IMR-90 (cell line): ENCODE measurements at regions not wholly inside any gene's neighbourhood (a gene's known extent, or its start where the extent isn't known, plus 50 kb on each side); places are given as distances from the start of the nearest gene placed in this dataset.

ENCODE experiments used
- ATAC-seq: fragments of 200-7000 bp; cut with Tn5 transposase; 2 replicates; pipeline ENCODE4 v1.9.1; 2020; ENCODE audit warnings: low read depth, mild to moderate bottlenecking, moderate library complexity
- BruUV-seq: library from RNA; stranded (reverse); fragments of 400-500 nt; replicated peaks from 2 replicates; lab custom pipeline; 2021; lab: Mats Ljungman, UMichigan
- CTCF ChIA-PET: fragments of 300-600 bp; formaldehyde crosslinking; extraction: SDS; loops from one replicate; lab custom pipeline; 2021; ENCODE audit warnings: antibody characterized with exemption; lab: Yijun Ruan, JAX
- POLR2A ChIA-PET: fragments of 300-600 bp; sonication (Branson Sonifier 250); formaldehyde crosslinking; loops from one replicate; lab custom pipeline; 2022; ENCODE audit warnings: antibody characterized with exemption; ENCODE audit not compliant: unreplicated experiment; lab: Charles Lee
- DNase-seq: peaks from one replicate; pipeline ENCODE4 v3.0.0; 2013
- H2AFZ ChIP-seq: replicated peaks from 2 replicates; pipeline ENCODE3; 2013; ENCODE audit warnings: low read length, mild to moderate bottlenecking; ENCODE audit not compliant: poor library complexity
- H2AK5ac ChIP-seq: 2 replicates; pipeline ENCODE4 v1.6.1; 2013; ENCODE audit warnings: low read depth, low read length, inconsistent platforms
- H2AK9ac ChIP-seq: replicated peaks from 2 replicates; pipeline ENCODE3; 2013; ENCODE audit warnings: mild to moderate bottlenecking, low read depth, low read length, moderate library complexity; ENCODE audit not compliant: poor library complexity
- H2BK120ac ChIP-seq: 2 replicates; pipeline ENCODE4 v1.6.1; 2013; ENCODE audit warnings: low read depth, low read length, inconsistent platforms
- H2BK15ac ChIP-seq: 3 replicates; pipeline ENCODE4 v1.6.1; 2013; ENCODE audit warnings: low read depth, low read length, inconsistent platforms
- H2BK20ac ChIP-seq: 2 replicates; pipeline ENCODE4 v1.6.1; 2013; ENCODE audit warnings: low read depth, mild to moderate bottlenecking, inconsistent platforms, low read length, moderate library complexity
- H2BK5ac ChIP-seq: 2 replicates; pipeline ENCODE4 v1.6.1; 2013; ENCODE audit warnings: mild to moderate bottlenecking, low read depth, low read length, inconsistent platforms; ENCODE audit not compliant: poor library complexity, severe bottlenecking
- H3K14ac ChIP-seq: replicated peaks from 2 replicates; pipeline ENCODE4 v1.6.1; 2013; ENCODE audit warnings: low read depth, low read length, inconsistent platforms
- H3K18ac ChIP-seq: 2 replicates; pipeline ENCODE4 v1.6.1; 2013; ENCODE audit warnings: low read depth, low read length, control low read depth
- H3K23ac ChIP-seq: 2 replicates; pipeline ENCODE4 v1.6.1; 2013; ENCODE audit warnings: low read depth, low read length, inconsistent platforms
- H3K27ac ChIP-seq: 2 replicates; pipeline ENCODE4 v1.5.1; 2013; ENCODE audit warnings: mild to moderate bottlenecking, control low read depth, low read length; ENCODE audit not compliant: insufficient read depth
- H3K27me3 ChIP-seq: 2 replicates; pipeline ENCODE4 v1.6.1; 2013; ENCODE audit warnings: low read length; ENCODE audit not compliant: control insufficient read depth, insufficient read depth
- H3K36me3 ChIP-seq: 2 replicates; pipeline ENCODE4 v1.6.1; 2013; ENCODE audit warnings: low read length, mixed read lengths; ENCODE audit not compliant: control insufficient read depth, insufficient read depth
- H3K4ac ChIP-seq: 2 replicates; pipeline ENCODE4 v1.6.1; 2013; ENCODE audit warnings: low read depth, low read length, inconsistent platforms
- H3K4me1 ChIP-seq: 2 replicates; pipeline ENCODE4 v1.6.1; 2013; ENCODE audit warnings: low read length, mixed read lengths; ENCODE audit not compliant: control insufficient read depth, insufficient read depth
- H3K4me2 ChIP-seq: 2 replicates; pipeline ENCODE4 v1.6.1; 2013; ENCODE audit warnings: low read depth, mild to moderate bottlenecking, control low read depth, low read length, moderate library complexity
- H3K4me3 ChIP-seq: 2 replicates; pipeline ENCODE4 v1.5.1; 2013; ENCODE audit warnings: low read depth, mild to moderate bottlenecking, control low read depth, low read length, moderate library complexity; ENCODE audit not compliant: insufficient read depth
- H3K56ac ChIP-seq: 2 replicates; pipeline ENCODE4 v1.6.1; 2013; ENCODE audit warnings: low read length, inconsistent platforms; ENCODE audit not compliant: insufficient read depth; ENCODE audit errors: extremely low read depth
- H3K79me1 ChIP-seq, 2 experiments: 2 replicates each; pipeline ENCODE4 v1.6.1; 2013; ENCODE audit warnings: low read length in 2 of 2, inconsistent platforms in 1 of 2, low read depth in 1 of 2
- H3K9ac ChIP-seq: 2 replicates; pipeline ENCODE4 v1.6.1; 2013; ENCODE audit warnings: low read depth, low read length, control low read depth
- H3K9me1 ChIP-seq: 2 replicates; pipeline ENCODE4 v1.6.1; 2013; ENCODE audit warnings: low read length, inconsistent platforms; ENCODE audit not compliant: insufficient read depth
- H3K9me3 ChIP-seq: 2 replicates; pipeline ENCODE4 v1.6.1; 2013; ENCODE audit warnings: low read length; ENCODE audit not compliant: control insufficient read depth, insufficient read depth
- H4K20me1 ChIP-seq: 2 replicates; pipeline ENCODE4 v1.6.1; 2013; ENCODE audit warnings: low read length, inconsistent platforms; ENCODE audit not compliant: insufficient read depth
- H4K5ac ChIP-seq: 2 replicates; pipeline ENCODE4 v1.6.1; 2013; ENCODE audit warnings: mild to moderate bottlenecking, low read depth, low read length, control low read depth
- H4K8ac ChIP-seq, 2 experiments: 2 replicates each; pipeline ENCODE4 v1.6.1; 2013; ENCODE audit warnings: low read depth in 2 of 2, low read length in 2 of 2, control low read depth in 1 of 2, inconsistent platforms in 1 of 2
- H4K91ac ChIP-seq: 2 replicates; pipeline ENCODE4 v1.6.1; 2013; ENCODE audit warnings: low read depth, low read length, inconsistent platforms; ENCODE audit not compliant: insufficient read depth
- BHLHE40 ChIP-seq: fragments of 150-350 bp; IDR thresholded peaks from 2 replicates; pipeline ENCODE4 v1.6.1; 2016; ENCODE audit warnings: mild to moderate bottlenecking, low read depth, low read length
- CEBPB ChIP-seq: IDR thresholded peaks from 2 replicates; pipeline ENCODE4 v1.6.1; 2012; ENCODE audit warnings: low read depth, low read length, improper control_type of control experiment
- CHD1 ChIP-seq: IDR thresholded peaks from 2 replicates; pipeline ENCODE4 v1.6.1; 2012; ENCODE audit warnings: low read depth, low read length, improper control_type of control experiment
- FOS ChIP-seq: fragments of 150-350 bp; IDR thresholded peaks from 2 replicates; pipeline ENCODE4 v1.6.1; 2016; ENCODE audit warnings: low read depth, low read length
- MAFK ChIP-seq: IDR thresholded peaks from 2 replicates; pipeline ENCODE4 v1.6.1; 2012; ENCODE audit warnings: low read depth, low read length, improper control_type of control experiment
- MAZ ChIP-seq: IDR thresholded peaks from 2 replicates; pipeline ENCODE4 v1.6.1; 2012; ENCODE audit warnings: low read depth, mild to moderate bottlenecking, low read length, improper control_type of control experiment, moderate library complexity, borderline replicate concordance
- MXI1 ChIP-seq: IDR thresholded peaks from 2 replicates; pipeline ENCODE4 v1.6.1; 2012; ENCODE audit warnings: low read depth, mild to moderate bottlenecking, low read length, moderate library complexity, borderline replicate concordance
- NFE2L2 ChIP-seq: fragments of 150-350 bp; IDR thresholded peaks from 2 replicates; pipeline ENCODE4 v1.6.1; 2016; ENCODE audit warnings: low read depth, mild to moderate bottlenecking, low read length
- POLR2A ChIP-seq: IDR thresholded peaks from 2 replicates; pipeline ENCODE4 v1.6.1; 2012; ENCODE audit warnings: mild to moderate bottlenecking, low read depth, low read length
- RAD21 ChIP-seq: IDR thresholded peaks from 2 replicates; pipeline ENCODE4 v1.6.1; 2012; ENCODE audit warnings: low read length, improper control_type of control experiment
- RCOR1 ChIP-seq: IDR thresholded peaks from 2 replicates; pipeline ENCODE4 v1.6.1; 2012; ENCODE audit warnings: mild to moderate bottlenecking, low read length, improper control_type of control experiment; ENCODE audit not compliant: insufficient replicate concordance
- RFX5 ChIP-seq: IDR thresholded peaks from 2 replicates; pipeline ENCODE4 v1.8.0; 2012; ENCODE audit warnings: low read depth, mild to moderate bottlenecking, low read length, moderate library complexity
- SMC3 ChIP-seq: fragments of 150-350 bp; IDR thresholded peaks from 2 replicates; pipeline ENCODE4 v1.6.1; 2016; ENCODE audit warnings: low read depth, mild to moderate bottlenecking, antibody characterized with exemption, low read length, moderate library complexity
- WGBS, 2 experiments: methylation state at CpG; one replicate each; pipeline versions ENCODE4 v1.1.5 to v1.1.7; 2013; ENCODE audit warnings: missing lambda C conversion rate in 2 of 2; ENCODE audit not compliant: insufficient read length in 1 of 2; ENCODE audit errors: extremely low coverage in 2 of 2; 5-methylcytosine and 5-hydroxymethylcytosine counted together
- dilution Hi-C: fragments of 300-500 bp; cut with HindIII; formaldehyde crosslinking; loops from one replicate; pipeline ENCODE4 v1.14.3; 2018; ENCODE audit warnings: low sequenced_read_pairs; ENCODE audit not compliant: unreplicated experiment
- in situ Hi-C: fragments of 300-500 bp; cut with MboI; formaldehyde crosslinking; loops from 3 replicates; pipeline ENCODE4 v1.14.3; 2019; ENCODE audit warnings: low sequenced_read_pairs, inconsistent platforms, mixed read lengths
- intact Hi-C: fragments of 100-400 bp; cut with micrococcal nuclease; formaldehyde crosslinking; loops from 2 replicates; pipeline ENCODE4 v1.10.0; 2022
- TF ChIP-seq, protein P1 (sequence below): conservative IDR thresholded peaks from 2 replicates; pipeline ENCODE4 v1.5.1; 2012; ENCODE audit warnings: mild to moderate bottlenecking, low read depth, low read length, improper control_type of control experiment
- TF ChIP-seq, protein P2 (sequence below): fragments of 150-350 bp; IDR thresholded peaks from 2 replicates; pipeline ENCODE4 v1.6.1; 2016; ENCODE audit warnings: low read depth, mild to moderate bottlenecking, low read length, moderate library complexity, borderline replicate concordance
- TF ChIP-seq, protein P3 (sequence below): fragments of 150-350 bp; IDR thresholded peaks from 2 replicates; pipeline ENCODE4 v1.6.1; 2017; ENCODE audit warnings: mild to moderate bottlenecking, antibody characterized with exemption, low read length, low read depth

DNA sequence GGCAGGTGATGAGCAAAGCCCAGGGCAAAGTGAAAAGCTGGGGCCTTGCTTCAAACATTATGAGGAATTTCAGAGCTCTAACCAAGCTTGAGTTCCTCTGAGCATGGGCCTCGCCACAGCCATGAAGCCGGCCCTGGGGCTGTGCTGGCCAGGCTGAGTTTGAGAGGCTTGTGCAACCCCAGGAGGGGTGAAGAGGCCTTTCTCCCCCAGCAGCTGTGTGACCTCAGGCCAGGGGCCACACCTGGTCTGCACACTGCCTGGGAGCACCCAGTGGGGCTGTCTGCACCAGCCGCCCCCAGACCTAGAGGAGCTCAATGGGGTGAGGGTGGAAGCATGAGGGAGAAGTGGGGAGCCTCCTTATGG, 204.9 kb upstream of the C14orf180 start:
- no peak overlapping the region for H3K4me2 ChIP-seq
- H3K27ac ChIP-seq: no peak overlapping the region
- no peak overlapping the region for H2BK20ac ChIP-seq
- H3K9ac ChIP-seq: no peak overlapping the region
- H3K56ac ChIP-seq: no peak overlapping the region
- peaks cover 48% of the 10 kb centered on the region for H3K9me3 ChIP-seq
- dilution Hi-C loops (no loop called here), in situ Hi-C loops (no loop called here), intact Hi-C loops (no loop called here)
- H3K9me1 ChIP-seq: no peaks in the 10 kb centered on the region
- ATAC-seq (no peak), DNase-seq (no peak)
- H2AK9ac ChIP-seq: no peak overlapping the region
- no peak overlapping the region for H3K4me3 ChIP-seq
- H2BK15ac ChIP-seq: no peak overlapping the region
- no TSS peak for BruUV-seq
- H2AK5ac ChIP-seq: no peak overlapping the region
- no peaks in the 10 kb centered on the region for H4K20me1 ChIP-seq
- H3K27me3 ChIP-seq: no peaks in the 10 kb centered on the region
- no peaks in the 10 kb centered on the region for H3K36me3 ChIP-seq
- H3K4ac ChIP-seq: no peak overlapping the region
- no peak overlapping the region for H3K23ac ChIP-seq
- H2BK5ac ChIP-seq: no peak overlapping the region
- H4K8ac ChIP-seq: no peak overlapping the region
- H3K18ac ChIP-seq: no peak overlapping the region
- H2AFZ ChIP-seq: no peak overlapping the region
- no peak overlapping the region for H4K5ac ChIP-seq
- TF ChIP-seq POLR2A (no peak), RAD21 (no peak), NFE2L2 (no peak), MAFK (no peak), CHD1 (no peak), RCOR1 (no peak), RFX5 (no peak), SMC3 (no peak), MXI1 (no peak), BHLHE40 (no peak), MAZ (no peak), FOS (no peak), CEBPB (no peak)
- TF ChIP-seq, protein P1, sequence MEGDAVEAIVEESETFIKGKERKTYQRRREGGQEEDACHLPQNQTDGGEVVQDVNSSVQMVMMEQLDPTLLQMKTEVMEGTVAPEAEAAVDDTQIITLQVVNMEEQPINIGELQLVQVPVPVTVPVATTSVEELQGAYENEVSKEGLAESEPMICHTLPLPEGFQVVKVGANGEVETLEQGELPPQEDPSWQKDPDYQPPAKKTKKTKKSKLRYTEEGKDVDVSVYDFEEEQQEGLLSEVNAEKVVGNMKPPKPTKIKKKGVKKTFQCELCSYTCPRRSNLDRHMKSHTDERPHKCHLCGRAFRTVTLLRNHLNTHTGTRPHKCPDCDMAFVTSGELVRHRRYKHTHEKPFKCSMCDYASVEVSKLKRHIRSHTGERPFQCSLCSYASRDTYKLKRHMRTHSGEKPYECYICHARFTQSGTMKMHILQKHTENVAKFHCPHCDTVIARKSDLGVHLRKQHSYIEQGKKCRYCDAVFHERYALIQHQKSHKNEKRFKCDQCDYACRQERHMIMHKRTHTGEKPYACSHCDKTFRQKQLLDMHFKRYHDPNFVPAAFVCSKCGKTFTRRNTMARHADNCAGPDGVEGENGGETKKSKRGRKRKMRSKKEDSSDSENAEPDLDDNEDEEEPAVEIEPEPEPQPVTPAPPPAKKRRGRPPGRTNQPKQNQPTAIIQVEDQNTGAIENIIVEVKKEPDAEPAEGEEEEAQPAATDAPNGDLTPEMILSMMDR: no peak
- TF ChIP-seq, protein P2, sequence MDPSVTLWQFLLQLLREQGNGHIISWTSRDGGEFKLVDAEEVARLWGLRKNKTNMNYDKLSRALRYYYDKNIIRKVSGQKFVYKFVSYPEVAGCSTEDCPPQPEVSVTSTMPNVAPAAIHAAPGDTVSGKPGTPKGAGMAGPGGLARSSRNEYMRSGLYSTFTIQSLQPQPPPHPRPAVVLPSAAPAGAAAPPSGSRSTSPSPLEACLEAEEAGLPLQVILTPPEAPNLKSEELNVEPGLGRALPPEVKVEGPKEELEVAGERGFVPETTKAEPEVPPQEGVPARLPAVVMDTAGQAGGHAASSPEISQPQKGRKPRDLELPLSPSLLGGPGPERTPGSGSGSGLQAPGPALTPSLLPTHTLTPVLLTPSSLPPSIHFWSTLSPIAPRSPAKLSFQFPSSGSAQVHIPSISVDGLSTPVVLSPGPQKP: no peak
- TF ChIP-seq, protein P3, sequence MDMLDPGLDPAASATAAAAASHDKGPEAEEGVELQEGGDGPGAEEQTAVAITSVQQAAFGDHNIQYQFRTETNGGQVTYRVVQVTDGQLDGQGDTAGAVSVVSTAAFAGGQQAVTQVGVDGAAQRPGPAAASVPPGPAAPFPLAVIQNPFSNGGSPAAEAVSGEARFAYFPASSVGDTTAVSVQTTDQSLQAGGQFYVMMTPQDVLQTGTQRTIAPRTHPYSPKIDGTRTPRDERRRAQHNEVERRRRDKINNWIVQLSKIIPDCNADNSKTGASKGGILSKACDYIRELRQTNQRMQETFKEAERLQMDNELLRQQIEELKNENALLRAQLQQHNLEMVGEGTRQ: no peak
- H3K79me1 ChIP-seq: no peaks in the 10 kb centered on the region
- H3K4me1 ChIP-seq: no peaks in the 10 kb centered on the region
- H4K91ac ChIP-seq: no peak overlapping the region
- no peak overlapping the region for H3K14ac ChIP-seq
- ChIA-PET POLR2A (no interaction called here), CTCF (no interaction called here)
- no peak overlapping the region for H2BK120ac ChIP-seq
- WGBS, 2 experiments: no CpG with 5 or more reads among the region's 3 CpGs
